ENCODE measurements at regions not wholly inside any gene's neighbourhood (a gene's known extent, or its start where the extent isn't known, plus 50 kb on each side); places are given as distances from the start of the nearest gene placed in this dataset.

DNA sequence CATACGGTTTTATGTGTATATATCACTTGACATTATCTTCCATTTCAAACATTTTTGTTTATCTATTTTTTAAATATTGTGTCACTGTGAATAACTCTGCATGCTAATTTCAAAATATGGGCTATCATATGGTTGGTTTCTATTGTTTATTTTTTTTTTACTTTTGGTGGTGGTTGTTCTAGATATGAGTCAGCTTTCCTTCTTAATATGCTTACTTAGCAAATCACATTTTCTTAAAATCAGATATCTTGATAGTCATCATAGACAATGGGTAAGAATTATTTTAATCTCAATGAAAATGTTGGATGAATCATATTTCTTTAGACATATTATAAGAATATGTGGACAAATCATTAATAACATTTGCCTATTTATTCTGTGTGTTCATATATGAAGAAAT, 881.5 kb downstream of the BRINP3 start:
- Histone ChIP-seq H3K27ac (no peak overlapping the region), H3K36me3 (no peaks in the 10 kb centered on the region), H3K27me3 (no peaks in the 10 kb centered on the region), H3K9me3 (peaks cover 0 to 6% (median 0%) of the 10 kb centered on the region in 3 donors), H3K4me3 (no peak overlapping the region), H3K4me1 (no peaks in the 10 kb centered on the region)
- intact Hi-C loops (cut with DNase I) = no loop called here
- WGBS, 2 donors = 65 to 70% methylated on average over 1 of the region's 1 CpG
- TF ChIP-seq, protein P1, sequence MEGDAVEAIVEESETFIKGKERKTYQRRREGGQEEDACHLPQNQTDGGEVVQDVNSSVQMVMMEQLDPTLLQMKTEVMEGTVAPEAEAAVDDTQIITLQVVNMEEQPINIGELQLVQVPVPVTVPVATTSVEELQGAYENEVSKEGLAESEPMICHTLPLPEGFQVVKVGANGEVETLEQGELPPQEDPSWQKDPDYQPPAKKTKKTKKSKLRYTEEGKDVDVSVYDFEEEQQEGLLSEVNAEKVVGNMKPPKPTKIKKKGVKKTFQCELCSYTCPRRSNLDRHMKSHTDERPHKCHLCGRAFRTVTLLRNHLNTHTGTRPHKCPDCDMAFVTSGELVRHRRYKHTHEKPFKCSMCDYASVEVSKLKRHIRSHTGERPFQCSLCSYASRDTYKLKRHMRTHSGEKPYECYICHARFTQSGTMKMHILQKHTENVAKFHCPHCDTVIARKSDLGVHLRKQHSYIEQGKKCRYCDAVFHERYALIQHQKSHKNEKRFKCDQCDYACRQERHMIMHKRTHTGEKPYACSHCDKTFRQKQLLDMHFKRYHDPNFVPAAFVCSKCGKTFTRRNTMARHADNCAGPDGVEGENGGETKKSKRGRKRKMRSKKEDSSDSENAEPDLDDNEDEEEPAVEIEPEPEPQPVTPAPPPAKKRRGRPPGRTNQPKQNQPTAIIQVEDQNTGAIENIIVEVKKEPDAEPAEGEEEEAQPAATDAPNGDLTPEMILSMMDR (IDR thresholded peaks at IDR 0.05) = no peak
- TF ChIP-seq POLR2A (IDR thresholded peaks at IDR 0.05) = no peak
- no peak for DNase-seq

DNA sequence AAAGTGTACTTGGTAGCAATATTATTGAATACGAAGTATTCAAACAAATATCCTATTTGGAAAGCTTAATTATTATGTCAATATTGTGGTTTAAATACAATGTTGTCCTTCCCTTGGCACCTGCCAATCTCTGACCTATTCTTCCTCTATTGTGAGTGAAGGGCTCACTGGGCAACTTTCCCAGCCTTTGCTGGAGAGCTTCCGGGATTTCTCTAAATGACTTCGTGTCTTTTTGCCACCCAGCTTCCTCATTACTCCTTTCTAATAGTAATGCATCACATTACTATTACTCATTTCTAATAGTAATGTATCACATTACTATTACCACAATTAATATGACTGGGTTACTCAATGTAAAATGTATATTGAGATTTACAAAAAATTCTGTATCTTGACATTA, 880.6 kb downstream of the BRINP3 start:
- Histone ChIP-seq H3K36me3 (no peaks in the 10 kb centered on the region), H3K27ac (no peak overlapping the region), H3K4me3 (no peak overlapping the region), H3K27me3 (no peaks in the 10 kb centered on the region), H3K4me1 (no peaks in the 10 kb centered on the region), H3K9me3 (peaks cover 0 to 6% (median 0%) of the 10 kb centered on the region in 3 donors)
- TF ChIP-seq, protein P1 (IDR thresholded peaks at IDR 0.05) = no peak
- TF ChIP-seq POLR2A (IDR thresholded peaks at IDR 0.05) = no peak
- DNase-seq = no peak
- intact Hi-C loops (cut with DNase I) = no loop called here
- WGBS, 2 donors = 49 to 54% methylated on average over 3 of the region's 3 CpGs

DNA sequence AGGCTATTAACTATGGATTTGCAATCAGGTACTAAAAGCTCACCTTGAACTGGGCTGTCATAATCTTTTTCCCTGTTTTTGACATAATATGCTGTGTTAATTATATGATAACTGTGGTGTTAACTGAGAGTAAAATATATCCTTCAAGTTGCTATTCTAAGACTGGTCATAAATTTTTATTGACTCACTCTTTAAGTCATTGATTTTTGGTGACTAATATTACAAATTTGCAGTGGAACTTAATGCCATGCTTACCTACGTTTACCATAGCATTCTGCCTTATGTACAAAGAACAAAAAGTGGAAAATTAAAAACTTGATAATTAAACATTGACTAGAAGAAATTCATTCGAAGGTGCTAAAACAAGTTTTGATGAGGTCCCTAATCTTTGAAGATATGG, 872.4 kb downstream of the BRINP3 start:
- no peak overlapping the region for H3K4me3 ChIP-seq
- intact Hi-C loops (cut with DNase I) = no loop called here
- H3K4me1 ChIP-seq = no peaks in the 10 kb centered on the region
- no peak for DNase-seq
- H3K27ac ChIP-seq = no peak overlapping the region
- H3K9me3 ChIP-seq = no peaks in the 10 kb centered on the region
- TF ChIP-seq POLR2A (IDR thresholded peaks at IDR 0.05) = no peak
- TF ChIP-seq, protein P1 (IDR thresholded peaks at IDR 0.05) = no peak
- 59 to 66% methylated on average over 2 of the region's 2 CpGs for WGBS, 2 donors
- no peaks in the 10 kb centered on the region for H3K27me3 ChIP-seq
- H3K36me3 ChIP-seq = no peaks in the 10 kb centered on the region

DNA sequence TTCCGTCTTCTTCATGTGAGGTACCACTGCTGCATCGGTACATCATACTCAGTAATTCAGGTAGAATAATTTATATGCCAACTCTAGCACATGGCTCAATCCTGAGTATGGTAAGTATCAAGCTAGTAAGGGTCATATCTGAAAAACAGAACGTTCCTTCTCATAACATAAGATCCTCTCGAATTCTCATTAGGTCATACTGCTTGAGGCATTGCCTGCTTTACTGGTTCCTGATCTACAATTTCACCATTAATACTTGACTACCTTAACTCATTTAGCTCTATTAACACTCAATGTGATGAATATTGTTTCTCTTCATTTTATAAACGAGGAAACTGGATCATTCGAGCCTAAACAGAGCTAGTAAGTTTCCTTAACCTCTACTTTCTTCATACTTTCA, 871.6 kb downstream of the BRINP3 start:
- 63 to 71% methylated on average over 6 of the region's 6 CpGs for WGBS, 2 donors

DNA sequence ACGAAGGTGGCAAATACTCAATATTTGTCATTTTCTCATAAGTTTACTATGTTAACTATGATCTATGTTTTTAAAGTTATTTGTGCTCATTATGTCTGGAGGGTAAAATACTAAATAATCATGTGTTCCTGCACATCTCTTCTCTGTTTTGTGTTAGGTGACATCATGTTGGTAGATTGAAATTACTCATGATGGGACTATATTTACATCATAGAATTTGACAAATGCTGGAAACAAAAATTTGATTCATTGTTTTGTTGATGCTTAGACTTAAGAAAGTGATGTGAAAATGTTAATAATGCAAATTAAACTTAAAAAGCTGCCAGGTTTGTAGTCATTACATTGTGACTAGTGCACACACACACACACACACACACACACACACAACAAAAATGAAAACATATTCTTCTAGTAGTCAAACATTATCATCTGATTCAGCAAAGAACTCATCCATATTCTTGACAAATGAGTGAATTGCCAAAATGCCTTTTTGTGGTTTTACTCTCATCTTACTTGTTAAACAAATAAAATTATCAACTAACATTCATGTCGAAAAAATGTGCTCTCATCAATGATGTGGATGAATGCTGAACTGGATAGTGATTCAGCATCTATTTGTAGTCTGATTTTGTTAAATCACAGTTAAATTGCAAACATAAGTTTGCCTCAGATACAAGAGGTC, 870.7 kb downstream of the BRINP3 start:
- DNase-seq = no peak
- WGBS, 2 donors = 58 to 72% methylated on average over 2 of the region's 2 CpGs
- intact Hi-C loops (cut with DNase I) = no loop called here

More for the DNA sequence above, 871.6 kb downstream of the BRINP3 start:
- intact Hi-C loops (cut with DNase I) = no loop called here
- Histone ChIP-seq H3K4me1 (no peaks in the 10 kb centered on the region), H3K36me3 (no peaks in the 10 kb centered on the region), H3K9me3 (no peaks in the 10 kb centered on the region), H3K27ac (no peak overlapping the region), H3K27me3 (no peaks in the 10 kb centered on the region), H3K4me3 (no peak overlapping the region)
- TF ChIP-seq POLR2A (IDR thresholded peaks at IDR 0.05) = no peak
- TF ChIP-seq, protein P1 (IDR thresholded peaks at IDR 0.05) = no peak
- no peak for DNase-seq

More for the DNA sequence above, 870.7 kb downstream of the BRINP3 start:
- no peak overlapping the region for H3K4me3 ChIP-seq
- H3K27me3 ChIP-seq = no peaks in the 10 kb centered on the region
- H3K36me3 ChIP-seq = no peaks in the 10 kb centered on the region
- TF ChIP-seq, protein P1 (IDR thresholded peaks at IDR 0.05) = no peak
- TF ChIP-seq POLR2A (IDR thresholded peaks at IDR 0.05) = no peak
- H3K27ac ChIP-seq = no peak overlapping the region
- H3K4me1 ChIP-seq = no peaks in the 10 kb centered on the region
- H3K9me3 ChIP-seq = no peaks in the 10 kb centered on the region

Measured in esophagus squamous epithelium (tissue), 5 donors.